ENCODE measurements at regions not wholly inside any gene's neighbourhood (a gene's known extent, or its start where the extent isn't known, plus 50 kb on each side); places are given as distances from the start of the nearest gene placed in this dataset.

DNA sequence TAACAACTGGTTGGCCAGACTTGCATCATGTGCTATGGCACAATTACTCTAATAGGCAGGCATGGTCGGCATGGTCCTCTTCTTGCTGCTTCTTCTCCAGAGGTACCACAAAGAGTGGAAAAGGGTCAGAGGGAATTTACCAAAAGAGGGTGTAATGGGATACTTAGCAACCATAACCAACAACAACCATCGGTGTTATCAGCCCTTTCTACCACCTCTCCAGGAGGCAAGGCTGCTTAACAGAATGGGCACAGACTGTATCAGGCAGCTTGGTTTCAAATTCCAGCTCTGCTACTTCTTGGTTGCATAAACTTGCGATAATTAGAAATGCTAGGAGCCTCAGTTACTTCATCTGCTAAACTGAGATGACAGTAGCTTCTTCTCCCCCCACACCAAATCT lies 284.6 kb upstream of the CRBN start:
- ChIA-PET POLR2A (ENCODE audit: unreplicated experiment) (no interaction called here), CTCF (no interaction called here)
- no peak overlapping the region for H3K4me3 ChIP-seq
- no peaks in the 10 kb centered on the region for H4K20me1 ChIP-seq (ENCODE audit: insufficient read depth)
- TF ChIP-seq EZH2 (IDR thresholded peaks at IDR 0.05; ENCODE audit: low read depth), result no peak
- TF ChIP-seq, protein P1, sequence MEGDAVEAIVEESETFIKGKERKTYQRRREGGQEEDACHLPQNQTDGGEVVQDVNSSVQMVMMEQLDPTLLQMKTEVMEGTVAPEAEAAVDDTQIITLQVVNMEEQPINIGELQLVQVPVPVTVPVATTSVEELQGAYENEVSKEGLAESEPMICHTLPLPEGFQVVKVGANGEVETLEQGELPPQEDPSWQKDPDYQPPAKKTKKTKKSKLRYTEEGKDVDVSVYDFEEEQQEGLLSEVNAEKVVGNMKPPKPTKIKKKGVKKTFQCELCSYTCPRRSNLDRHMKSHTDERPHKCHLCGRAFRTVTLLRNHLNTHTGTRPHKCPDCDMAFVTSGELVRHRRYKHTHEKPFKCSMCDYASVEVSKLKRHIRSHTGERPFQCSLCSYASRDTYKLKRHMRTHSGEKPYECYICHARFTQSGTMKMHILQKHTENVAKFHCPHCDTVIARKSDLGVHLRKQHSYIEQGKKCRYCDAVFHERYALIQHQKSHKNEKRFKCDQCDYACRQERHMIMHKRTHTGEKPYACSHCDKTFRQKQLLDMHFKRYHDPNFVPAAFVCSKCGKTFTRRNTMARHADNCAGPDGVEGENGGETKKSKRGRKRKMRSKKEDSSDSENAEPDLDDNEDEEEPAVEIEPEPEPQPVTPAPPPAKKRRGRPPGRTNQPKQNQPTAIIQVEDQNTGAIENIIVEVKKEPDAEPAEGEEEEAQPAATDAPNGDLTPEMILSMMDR (conservative IDR thresholded peaks at IDR 0.05), result no peak
- H3K27me3 ChIP-seq (ENCODE audit: insufficient read depth, low read depth), result no peaks in the 10 kb centered on the region
- no peaks in the 10 kb centered on the region for H3K79me2 ChIP-seq (ENCODE audit: low read depth)
- H3K4me1 ChIP-seq (replicated peaks; ENCODE audit: insufficient read depth), result no peaks in the 10 kb centered on the region
- no peaks in the 10 kb centered on the region for H3K9me3 ChIP-seq (ENCODE audit: insufficient read depth, low read depth)
- BruUV-seq (replicated peaks), result no TSS peak
- no peak overlapping the region for H3K27ac ChIP-seq
- intact Hi-C loops (cut with micrococcal nuclease; ENCODE audit: unreplicated experiment), result no loop called here
- DNase-seq, result no peak
- H3K9me2 ChIP-seq (ENCODE audit: insufficient read depth), result no peaks in the 10 kb centered on the region
- no peaks in the 10 kb centered on the region for H3F3A ChIP-seq (ENCODE audit: insufficient read depth, low read depth)
- H2AFZ ChIP-seq, result no peak overlapping the region
- no peaks in the 10 kb centered on the region for H3K36me3 ChIP-seq (ENCODE audit: low read depth)
- no peak overlapping the region for H3K4me2 ChIP-seq

DNA sequence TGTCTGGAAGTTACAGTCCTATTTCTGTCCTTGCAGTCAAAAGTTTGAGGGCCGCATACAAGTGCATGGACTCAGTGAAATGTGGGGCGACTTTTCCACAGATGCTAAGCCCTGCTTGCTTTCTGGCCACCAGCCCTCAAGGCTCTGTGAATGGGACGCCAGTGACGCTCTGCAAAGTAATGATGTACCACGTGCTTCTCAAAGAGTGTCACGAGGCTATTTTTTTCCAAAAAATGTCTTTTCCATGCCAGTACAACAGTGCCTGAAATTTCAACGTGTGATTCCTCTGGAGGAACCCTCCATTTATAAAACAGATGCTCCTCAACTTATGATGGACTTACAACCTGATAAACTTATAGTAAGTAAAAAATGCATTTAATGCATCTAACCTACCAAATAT lies 281.8 kb upstream of the CRBN start:
- Histone ChIP-seq H3K4me1 (replicated peaks; ENCODE audit: insufficient read depth) (no peaks in the 10 kb centered on the region), H3K27ac (no peak overlapping the region), H3K36me3 (ENCODE audit: low read depth) (no peaks in the 10 kb centered on the region), H3K9me3 (ENCODE audit: insufficient read depth, low read depth) (no peaks in the 10 kb centered on the region), H3K9me2 (ENCODE audit: insufficient read depth) (no peaks in the 10 kb centered on the region), H3K27me3 (ENCODE audit: insufficient read depth, low read depth) (no peaks in the 10 kb centered on the region), H3K79me2 (ENCODE audit: low read depth) (no peaks in the 10 kb centered on the region), H3K4me2 (no peak overlapping the region), H3K4me3 (no peak overlapping the region), H2AFZ (no peak overlapping the region), H4K20me1 (ENCODE audit: insufficient read depth) (no peaks in the 10 kb centered on the region), H3F3A (ENCODE audit: insufficient read depth, low read depth) (no peaks in the 10 kb centered on the region)
- CTCF ChIA-PET, result no interaction called here
- no TSS peak for BruUV-seq (replicated peaks)
- no peak for DNase-seq
- intact Hi-C loops (cut with micrococcal nuclease; ENCODE audit: unreplicated experiment), result no loop called here
- POLR2A ChIA-PET (ENCODE audit: unreplicated experiment), result no interaction called here
- TF ChIP-seq EZH2 (IDR thresholded peaks at IDR 0.05; ENCODE audit: low read depth), result no peak
- TF ChIP-seq, protein P1 (conservative IDR thresholded peaks at IDR 0.05), result no peak

DNA sequence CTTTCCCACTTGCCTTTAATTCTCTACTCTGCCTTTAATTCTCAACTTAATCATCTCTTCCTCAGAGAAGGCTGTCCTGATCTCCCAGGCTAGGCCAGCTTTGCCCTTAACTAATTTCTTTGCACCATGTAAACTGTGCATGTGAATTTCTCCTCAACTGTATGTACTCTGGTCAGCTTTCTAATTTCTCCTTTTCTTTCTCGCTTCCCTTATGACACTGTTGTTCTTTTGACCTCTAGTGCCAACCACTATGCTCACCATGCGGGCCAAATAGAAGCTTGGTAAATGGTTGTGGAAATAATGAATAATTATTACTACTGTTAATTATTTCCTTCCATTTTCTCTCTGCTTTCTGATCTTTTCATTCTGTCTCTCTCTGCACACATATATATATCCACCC lies 269.0 kb upstream of the CRBN start:
- POLR2A ChIA-PET (ENCODE audit: unreplicated experiment), result no interaction called here
- no peak for DNase-seq
- Histone ChIP-seq H4K20me1 (ENCODE audit: insufficient read depth) (no peaks in the 10 kb centered on the region), H3K9me3 (ENCODE audit: insufficient read depth, low read depth) (no peaks in the 10 kb centered on the region), H3K4me3 (no peak overlapping the region), H3F3A (ENCODE audit: insufficient read depth, low read depth) (no peaks in the 10 kb centered on the region), H2AFZ (no peak overlapping the region), H3K4me1 (replicated peaks; ENCODE audit: insufficient read depth) (no peaks in the 10 kb centered on the region), H3K27ac (no peak overlapping the region), H3K9me2 (ENCODE audit: insufficient read depth) (no peaks in the 10 kb centered on the region), H3K79me2 (ENCODE audit: low read depth) (no peaks in the 10 kb centered on the region), H3K36me3 (ENCODE audit: low read depth) (no peaks in the 10 kb centered on the region), H3K4me2 (no peak overlapping the region), H3K27me3 (ENCODE audit: insufficient read depth, low read depth) (no peaks in the 10 kb centered on the region)
- TF ChIP-seq, protein P1 (conservative IDR thresholded peaks at IDR 0.05), result no peak
- no peak for TF ChIP-seq EZH2 (IDR thresholded peaks at IDR 0.05; ENCODE audit: low read depth)
- CTCF ChIA-PET, result no interaction called here
- intact Hi-C loops (cut with micrococcal nuclease; ENCODE audit: unreplicated experiment), result no loop called here
- no TSS peak for BruUV-seq (replicated peaks)

Measured in PC-9 (cell line).